Loucy (cell line): ENCODE measurements at regions not wholly inside any gene's neighbourhood (a gene's known extent, or its start where the extent isn't known, plus 50 kb on each side); places are given as distances from the start of the nearest gene placed in this dataset.

Experiments
- H2AFZ ChIP-seq: fragments of 200-600 bp; sonication (generic); 2 replicates; pipeline ENCODE4 v1.6.0; 2016; ENCODE audit warnings: antibody characterized with exemption, mild to moderate bottlenecking, low read length, moderate library complexity
- H3F3A ChIP-seq: fragments of 200-600 bp; 2 replicates; pipeline ENCODE4 v1.6.0; 2016; ENCODE audit warnings: antibody characterized with exemption, low read depth, mild to moderate bottlenecking
- H3K27me3 ChIP-seq: fragments of 200-600 bp; sonication (generic); 2 replicates; pipeline ENCODE4 v1.6.1; 2014; ENCODE audit warnings: low read length, mild to moderate bottlenecking; ENCODE audit not compliant: insufficient read depth, poor library complexity, severe bottlenecking
- H3K36me3 ChIP-seq: fragments of 200-600 bp; sonication (generic); 2 replicates; pipeline ENCODE4 v1.6.1; 2016; ENCODE audit warnings: low read length; ENCODE audit not compliant: insufficient read depth
- H3K4me1 ChIP-seq: fragments of 200-600 bp; sonication (generic); 2 replicates; pipeline ENCODE4 v1.5.1; 2014; ENCODE audit warnings: low read length, mild to moderate bottlenecking; ENCODE audit not compliant: insufficient read depth, poor library complexity, severe bottlenecking
- H3K4me2 ChIP-seq: fragments of 200-600 bp; sonication (generic); 2 replicates; pipeline ENCODE4 v1.6.0; 2014; ENCODE audit warnings: antibody characterized with exemption, low read length, low read depth, mild to moderate bottlenecking; ENCODE audit not compliant: poor library complexity, severe bottlenecking
- H3K4me3 ChIP-seq: fragments of 200-600 bp; sonication (generic); 2 replicates; pipeline ENCODE4 v1.5.1; 2014; ENCODE audit warnings: low read length, mild to moderate bottlenecking, mixed read lengths; ENCODE audit not compliant: poor library complexity, severe bottlenecking
- H3K79me2 ChIP-seq: fragments of 200-600 bp; sonication (generic); 2 replicates; pipeline ENCODE4 v1.6.1; 2014; ENCODE audit warnings: low read length; ENCODE audit not compliant: insufficient read depth
- H3K9ac ChIP-seq: fragments of 200-600 bp; sonication (generic); 2 replicates; pipeline ENCODE4 v1.6.0; 2014; ENCODE audit warnings: mild to moderate bottlenecking, low read depth, low read length, moderate library complexity; ENCODE audit not compliant: poor library complexity, severe bottlenecking
- H3K9me2 ChIP-seq: fragments of 200-600 bp; sonication (generic); replicated peaks from 2 replicates; pipeline ENCODE4 v1.6.1; 2016; ENCODE audit warnings: low read depth, low read length, mixed read lengths
- H3K9me3 ChIP-seq: fragments of 200-600 bp; sonication (generic); 2 replicates; pipeline ENCODE4 v1.6.1; 2014; ENCODE audit warnings: mild to moderate bottlenecking, antibody characterized with exemption, low read length, low read depth; ENCODE audit not compliant: insufficient read depth
- H4K20me1 ChIP-seq: fragments of 200-600 bp; sonication (generic); 2 replicates; pipeline ENCODE4 v1.6.0; 2014; ENCODE audit warnings: antibody characterized with exemption, low read length, mild to moderate bottlenecking; ENCODE audit not compliant: insufficient read depth, poor library complexity, severe bottlenecking
- EZH2phosphoT487 ChIP-seq: fragments of 200-600 bp; IDR thresholded peaks from 2 replicates; pipeline ENCODE4 v1.6.1; 2018; ENCODE audit warnings: antibody characterized with exemption, mild to moderate bottlenecking, moderate library complexity, borderline replicate concordance
- TF ChIP-seq, protein P1 (sequence below): fragments of 200-600 bp; sonication (generic); conservative IDR thresholded peaks from 2 replicates; pipeline ENCODE4 v1.5.1; 2014; ENCODE audit warnings: mild to moderate bottlenecking, antibody characterized with exemption, low read length

DNA sequence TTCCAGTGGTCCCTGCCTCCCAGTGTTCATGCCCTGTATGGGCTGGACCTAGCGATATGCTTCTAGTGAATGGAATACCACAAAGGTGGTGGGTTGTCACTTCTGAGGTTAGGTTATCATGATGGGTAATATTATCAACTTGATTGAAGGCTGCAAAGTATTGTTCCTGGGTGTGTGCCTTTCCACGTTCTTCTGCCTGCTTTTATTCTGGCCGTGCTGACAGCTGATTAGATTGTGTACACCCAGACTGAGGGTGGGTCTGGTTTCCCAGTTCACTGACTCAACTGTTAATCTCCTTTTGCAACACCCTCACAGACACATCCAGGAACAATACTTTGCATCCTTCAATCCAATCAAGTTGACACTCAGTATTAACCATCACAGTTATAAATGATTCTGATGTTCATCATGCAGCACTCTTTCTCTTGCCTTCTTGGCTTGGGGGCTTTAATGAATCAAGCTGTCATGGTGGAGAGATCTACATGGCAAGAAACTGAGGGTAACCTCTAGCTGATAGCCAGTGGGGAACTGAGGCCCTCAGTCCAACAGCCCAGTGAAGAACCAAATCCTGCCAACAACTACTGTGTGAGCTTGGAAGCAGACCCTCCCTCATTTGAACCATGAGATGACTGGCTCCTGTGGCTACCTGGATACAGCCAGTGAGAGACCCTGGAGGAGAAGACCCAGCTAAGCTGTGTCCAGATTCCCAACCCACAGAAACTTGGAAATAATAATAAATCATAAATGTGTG lies 63.0 kb upstream of the CELF4 start:
- no peaks in the 10 kb centered on the region for H3K36me3 ChIP-seq
- no peak for TF ChIP-seq EZH2phosphoT487
- TF ChIP-seq, protein P1, sequence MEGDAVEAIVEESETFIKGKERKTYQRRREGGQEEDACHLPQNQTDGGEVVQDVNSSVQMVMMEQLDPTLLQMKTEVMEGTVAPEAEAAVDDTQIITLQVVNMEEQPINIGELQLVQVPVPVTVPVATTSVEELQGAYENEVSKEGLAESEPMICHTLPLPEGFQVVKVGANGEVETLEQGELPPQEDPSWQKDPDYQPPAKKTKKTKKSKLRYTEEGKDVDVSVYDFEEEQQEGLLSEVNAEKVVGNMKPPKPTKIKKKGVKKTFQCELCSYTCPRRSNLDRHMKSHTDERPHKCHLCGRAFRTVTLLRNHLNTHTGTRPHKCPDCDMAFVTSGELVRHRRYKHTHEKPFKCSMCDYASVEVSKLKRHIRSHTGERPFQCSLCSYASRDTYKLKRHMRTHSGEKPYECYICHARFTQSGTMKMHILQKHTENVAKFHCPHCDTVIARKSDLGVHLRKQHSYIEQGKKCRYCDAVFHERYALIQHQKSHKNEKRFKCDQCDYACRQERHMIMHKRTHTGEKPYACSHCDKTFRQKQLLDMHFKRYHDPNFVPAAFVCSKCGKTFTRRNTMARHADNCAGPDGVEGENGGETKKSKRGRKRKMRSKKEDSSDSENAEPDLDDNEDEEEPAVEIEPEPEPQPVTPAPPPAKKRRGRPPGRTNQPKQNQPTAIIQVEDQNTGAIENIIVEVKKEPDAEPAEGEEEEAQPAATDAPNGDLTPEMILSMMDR = no peak
- no peak overlapping the region for H3K4me3 ChIP-seq

DNA sequence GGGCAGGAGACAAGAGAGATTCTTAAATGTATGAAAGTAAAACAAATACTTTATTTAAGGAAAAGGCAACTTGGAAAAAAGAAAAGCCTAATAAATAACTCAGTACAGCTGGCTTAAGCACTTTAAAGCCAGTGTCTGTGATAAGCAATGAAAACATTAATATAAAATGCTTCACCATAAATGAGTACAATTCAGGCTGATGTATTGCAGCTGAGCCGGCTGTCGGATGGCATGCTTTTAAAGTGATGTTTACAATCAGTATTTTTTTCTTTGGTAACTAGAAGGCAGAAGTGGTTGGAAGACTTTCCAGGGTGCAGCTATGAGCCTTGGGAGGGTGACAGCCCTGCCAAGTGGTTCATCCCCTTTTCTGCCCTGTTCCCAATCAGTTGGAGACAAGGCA lies 58.7 kb upstream of the CELF4 start:
- no peaks in the 10 kb centered on the region for H3F3A ChIP-seq
- no peak overlapping the region for H2AFZ ChIP-seq
- H3K9me3 ChIP-seq = no peaks in the 10 kb centered on the region
- H3K36me3 ChIP-seq = no peaks in the 10 kb centered on the region
- H3K4me2 ChIP-seq = no peak overlapping the region
- no peak overlapping the region for H3K9ac ChIP-seq
- TF ChIP-seq, protein P1 = no peak
- no peak for TF ChIP-seq EZH2phosphoT487
- no peaks in the 10 kb centered on the region for H3K4me1 ChIP-seq
- H3K27me3 ChIP-seq = no peaks in the 10 kb centered on the region
- no peaks in the 10 kb centered on the region for H3K79me2 ChIP-seq
- no peak overlapping the region for H3K4me3 ChIP-seq
- no peaks in the 10 kb centered on the region for H3K9me2 ChIP-seq
- no peaks in the 10 kb centered on the region for H4K20me1 ChIP-seq

More for the DNA sequence above, 63.0 kb upstream of the CELF4 start:
- Histone ChIP-seq H3K4me2 (no peak overlapping the region), H3K9ac (no peak overlapping the region), H3K27me3 (no peaks in the 10 kb centered on the region), H4K20me1 (no peaks in the 10 kb centered on the region), H3K79me2 (no peaks in the 10 kb centered on the region), H3F3A (no peaks in the 10 kb centered on the region), H3K4me1 (no peaks in the 10 kb centered on the region), H3K9me2 (no peaks in the 10 kb centered on the region), H3K9me3 (no peaks in the 10 kb centered on the region; the same call in 1 of the 2 replicates), H2AFZ (no peak overlapping the region)

DNA sequence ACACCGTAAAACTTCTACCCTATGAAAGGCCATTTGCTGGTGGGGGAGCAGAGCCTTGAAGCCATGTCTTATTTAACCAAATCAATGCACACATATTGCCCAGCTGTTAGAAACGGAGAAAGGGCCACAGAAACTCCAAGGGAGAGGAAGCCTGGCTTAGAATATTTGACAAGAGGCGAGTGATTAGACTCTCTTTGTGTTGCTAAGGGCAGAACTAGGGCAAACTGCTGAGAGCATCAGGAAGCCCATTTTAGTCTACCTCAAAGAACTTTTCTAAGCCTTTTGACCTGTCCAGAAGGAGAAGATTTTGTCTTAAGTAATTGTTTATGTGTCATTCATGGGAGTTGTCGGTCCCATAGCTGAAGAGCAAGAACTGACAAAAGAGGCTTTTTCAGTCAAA lies 54.4 kb upstream of the CELF4 start:
- Histone ChIP-seq H3K4me2 (no peak overlapping the region), H3K9ac (no peak overlapping the region), H2AFZ (no peak overlapping the region), H3K79me2 (no peaks in the 10 kb centered on the region), H3K4me1 (no peaks in the 10 kb centered on the region), H4K20me1 (no peaks in the 10 kb centered on the region), H3K9me2 (no peaks in the 10 kb centered on the region), H3K27me3 (no peaks in the 10 kb centered on the region), H3K36me3 (no peaks in the 10 kb centered on the region), H3K4me3 (no peak overlapping the region), H3F3A (no peaks in the 10 kb centered on the region), H3K9me3 (no peaks in the 10 kb centered on the region)
- TF ChIP-seq, protein P1 = no peak
- no peak for TF ChIP-seq EZH2phosphoT487
